Smooth muscle cell (in vitro differentiated cells): ENCODE measurements at regions not wholly inside any gene's neighbourhood (a gene's known extent, or its start where the extent isn't known, plus 50 kb on each side); places are given as distances from the start of the nearest gene placed in this dataset.
"Not testable (repeated sequence)": the region's sequence is repeated elsewhere in the genome, so short reads cannot be mapped to it uniquely, and the experiment has no call there.

ENCODE experiments used
- DNase-seq: peaks from one replicate; lab custom pipeline; 2025; ENCODE audit not compliant: unreplicated experiment; lab: John Stamatoyannopoulos, UW
- H2AFZ ChIP-seq: fragments of 200-600 bp; sonication (generic); 2 replicates; pipeline ENCODE4 v1.6.0; 2016; ENCODE audit warnings: antibody characterized with exemption, low read depth, mild to moderate bottlenecking
- H3F3A ChIP-seq: fragments of 200-600 bp; sonication (generic); 2 replicates; pipeline ENCODE4 v1.6.0; 2017; ENCODE audit warnings: antibody characterized with exemption, low read depth
- H3K27ac ChIP-seq: fragments of 200-600 bp; sonication (generic); 2 replicates; pipeline ENCODE4 v1.5.1; 2016; ENCODE audit warnings: low read depth, mild to moderate bottlenecking
- H3K27me3 ChIP-seq: fragments of 200-600 bp; sonication (generic); 2 replicates; pipeline ENCODE4 v1.6.1; 2016; ENCODE audit warnings: low read depth, mild to moderate bottlenecking
- H3K36me3 ChIP-seq: fragments of 200-600 bp; sonication (generic); 2 replicates; pipeline ENCODE4 v1.5.1; 2016; ENCODE audit warnings: low read depth
- H3K4me1 ChIP-seq: fragments of 200-600 bp; sonication (generic); 2 replicates; pipeline ENCODE4 v1.5.1; 2016; ENCODE audit warnings: low read depth
- H3K4me2 ChIP-seq: fragments of 200-600 bp; sonication (generic); 2 replicates; pipeline ENCODE4 v1.6.0; 2016; ENCODE audit warnings: mild to moderate bottlenecking
- H3K4me3 ChIP-seq: fragments of 200-600 bp; sonication (generic); 2 replicates; pipeline ENCODE4 v1.5.1; 2016; ENCODE audit warnings: mild to moderate bottlenecking
- H3K79me2 ChIP-seq: fragments of 200-600 bp; sonication (generic); 2 replicates; pipeline ENCODE4 v1.6.0; 2016; ENCODE audit warnings: low read depth, mild to moderate bottlenecking
- H3K9ac ChIP-seq: fragments of 200-600 bp; sonication (generic); 2 replicates; pipeline ENCODE4 v1.6.0; 2016; ENCODE audit warnings: low read depth
- H3K9me3 ChIP-seq: fragments of 200-600 bp; sonication (generic); replicated peaks from 2 replicates; pipeline ENCODE4 v1.5.1; 2016; ENCODE audit warnings: low read depth
- H4K20me1 ChIP-seq: fragments of 200-600 bp; sonication (generic); 2 replicates; pipeline ENCODE4 v1.6.0; 2016; ENCODE audit warnings: low read depth
- CTCF ChIP-seq: fragments of 200-600 bp; sonication (generic); IDR thresholded peaks from 2 replicates; pipeline ENCODE4 v1.5.1; 2017; ENCODE audit warnings: borderline replicate concordance, mild to moderate bottlenecking, antibody characterized with exemption; ENCODE audit not compliant: insufficient read depth, poor library complexity, severe bottlenecking
- WGBS: methylation state at CpG from one replicate; pipeline ENCODE4 v1.1.7; 2016; ENCODE audit warnings: low lambda C conversion rate; 5-methylcytosine and 5-hydroxymethylcytosine counted together

- Histone ChIP-seq H3K9ac (no peak overlapping the region), H3K27me3 (no peaks in the 10 kb centered on the region), H3K4me3 (no peak overlapping the region), H3K4me2 (no peak overlapping the region), H3K79me2 (no peaks in the 10 kb centered on the region), H3K36me3 (no peaks in the 10 kb centered on the region), H3K4me1 (peaks cover 8% of the 10 kb centered on the region), H2AFZ (no peak overlapping the region), H3K27ac (no peak overlapping the region), H3K9me3 (no peaks in the 10 kb centered on the region), H3F3A (no peaks in the 10 kb centered on the region), H4K20me1 (no peaks in the 10 kb centered on the region)
- 93% methylated on average over 3 of the region's 3 CpGs for WGBS
- TF ChIP-seq CTCF = no peak
- no peak for DNase-seq
Observed at GRCh38 chr5:51625224-51625968, 242.1 kb downstream of the ISL1 start.

- no peak overlapping the region for H2AFZ ChIP-seq
- H3K9ac ChIP-seq = no peak overlapping the region
- TF ChIP-seq CTCF = no peak
- H3K9me3 ChIP-seq = no peaks in the 10 kb centered on the region
- no peaks in the 10 kb centered on the region for H3K79me2 ChIP-seq
- no peaks in the 10 kb centered on the region for H3K27me3 ChIP-seq
- no peaks in the 10 kb centered on the region for H4K20me1 ChIP-seq
- H3K4me2 ChIP-seq = no peak overlapping the region
- no peaks in the 10 kb centered on the region for H3K36me3 ChIP-seq
- no peaks in the 10 kb centered on the region for H3K4me1 ChIP-seq
- no peak for DNase-seq
- H3F3A ChIP-seq = no peaks in the 10 kb centered on the region
- H3K4me3 ChIP-seq = no peak overlapping the region
- no peak overlapping the region for H3K27ac ChIP-seq
- WGBS = 43% methylated on average over 2 of the region's 2 CpGs
Observed at GRCh38 chr5:51632027-51632426, 248.8 kb downstream of the ISL1 start.

GRCh38 chr5:51632793-51633192 is 249.5 kb downstream of the ISL1 start:
- TF ChIP-seq CTCF = no peak
- no peak for DNase-seq
- Histone ChIP-seq H3K9me3 (no peaks in the 10 kb centered on the region), H3K4me3 (no peak overlapping the region), H3F3A (no peaks in the 10 kb centered on the region), H3K79me2 (no peaks in the 10 kb centered on the region), H3K9ac (no peak overlapping the region), H3K4me2 (no peak overlapping the region), H3K4me1 (no peaks in the 10 kb centered on the region), H4K20me1 (no peaks in the 10 kb centered on the region), H2AFZ (no peak overlapping the region), H3K36me3 (no peaks in the 10 kb centered on the region), H3K27ac (no peak overlapping the region), H3K27me3 (no peaks in the 10 kb centered on the region)
- WGBS = 94% methylated on average over 2 of the region's 2 CpGs

- H3K4me3 ChIP-seq, H3K27me3 ChIP-seq, H3K36me3 ChIP-seq, H3K9ac ChIP-seq, H3K9me3 ChIP-seq, H3K79me2 ChIP-seq, H3K4me2 ChIP-seq, H4K20me1 ChIP-seq, H3K4me1 ChIP-seq, DNase-seq, H2AFZ ChIP-seq, H3K27ac ChIP-seq, H3F3A ChIP-seq: not testable (repeated sequence)
- over 99% methylated on average over 6 of the region's 6 CpGs for WGBS
Observed at GRCh38 chr5:51636973-51637372, 253.7 kb downstream of the ISL1 start.
